ENCODE measurements at regions not wholly inside any gene's neighbourhood (a gene's known extent, or its start where the extent isn't known, plus 50 kb on each side); places are given as distances from the start of the nearest gene placed in this dataset.

DNA sequence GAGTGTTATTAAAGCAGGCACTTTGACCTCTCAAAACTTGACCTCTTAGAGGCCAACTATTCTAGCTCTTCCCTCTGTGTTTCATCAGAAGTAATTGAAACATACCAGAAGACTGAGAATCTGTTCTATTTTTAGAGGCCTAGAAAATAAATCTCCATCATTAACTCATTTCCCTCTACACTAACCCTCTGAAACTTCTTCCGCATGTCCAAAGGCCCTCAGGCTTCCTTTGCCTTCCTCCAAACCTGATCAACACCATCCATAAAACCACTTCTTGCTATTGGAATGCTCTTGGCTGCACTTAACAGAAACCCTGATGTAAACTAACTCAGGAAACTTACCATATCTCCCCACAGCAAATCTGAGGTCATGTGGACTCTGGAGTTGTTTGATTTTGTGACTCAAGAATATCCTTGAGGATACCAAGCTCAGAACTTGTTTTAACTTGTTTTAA, 196.4 kb downstream of the RPAP3 start:
- TF ChIP-seq, protein P1, sequence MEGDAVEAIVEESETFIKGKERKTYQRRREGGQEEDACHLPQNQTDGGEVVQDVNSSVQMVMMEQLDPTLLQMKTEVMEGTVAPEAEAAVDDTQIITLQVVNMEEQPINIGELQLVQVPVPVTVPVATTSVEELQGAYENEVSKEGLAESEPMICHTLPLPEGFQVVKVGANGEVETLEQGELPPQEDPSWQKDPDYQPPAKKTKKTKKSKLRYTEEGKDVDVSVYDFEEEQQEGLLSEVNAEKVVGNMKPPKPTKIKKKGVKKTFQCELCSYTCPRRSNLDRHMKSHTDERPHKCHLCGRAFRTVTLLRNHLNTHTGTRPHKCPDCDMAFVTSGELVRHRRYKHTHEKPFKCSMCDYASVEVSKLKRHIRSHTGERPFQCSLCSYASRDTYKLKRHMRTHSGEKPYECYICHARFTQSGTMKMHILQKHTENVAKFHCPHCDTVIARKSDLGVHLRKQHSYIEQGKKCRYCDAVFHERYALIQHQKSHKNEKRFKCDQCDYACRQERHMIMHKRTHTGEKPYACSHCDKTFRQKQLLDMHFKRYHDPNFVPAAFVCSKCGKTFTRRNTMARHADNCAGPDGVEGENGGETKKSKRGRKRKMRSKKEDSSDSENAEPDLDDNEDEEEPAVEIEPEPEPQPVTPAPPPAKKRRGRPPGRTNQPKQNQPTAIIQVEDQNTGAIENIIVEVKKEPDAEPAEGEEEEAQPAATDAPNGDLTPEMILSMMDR (conservative IDR thresholded peaks at IDR 0.05; ENCODE audit: low read depth, low read length), result no peak
- no peak for TF ChIP-seq EZH2 (IDR thresholded peaks at IDR 0.05; ENCODE audit: borderline replicate concordance, low read depth, low read length, poor library complexity, severe bottlenecking)
